K562 (cell line): ENCODE measurements at regions not wholly inside any gene's neighbourhood (a gene's known extent, or its start where the extent isn't known, plus 50 kb on each side); places are given as distances from the start of the nearest gene placed in this dataset.

Source experiments
- ATAC-seq: fragments of 200-7000 bp; cut with Tn5 transposase; 3 replicates; pipeline ENCODE4 v1.9.1; 2020; ENCODE audit warnings: moderate library complexity
- BruUV-seq: library from RNA; stranded (reverse); fragments of 400-500 nt; replicated peaks from 2 replicates; lab custom pipeline; 2021; lab: Mats Ljungman, UMichigan
- CTCF ChIA-PET: fragments of 300-600 bp; formaldehyde crosslinking; extraction: SDS; loops from one replicate; lab custom pipeline; 2021; ENCODE audit warnings: low intra/inter-chr PET ratio; lab: Yijun Ruan, JAX
- POLR2A ChIA-PET: fragments of 300-600, 350-650 bp; sonication (Branson Sonifier 250); formaldehyde crosslinking; extraction: SDS; loops from one replicate; lab custom pipeline; 2021; ENCODE audit warnings: antibody characterized with exemption, inconsistent platforms; lab: Yijun Ruan, JAX
- DNase-seq, 4 experiments: peaks; one replicate each; pipeline versions ENCODE4 v3.0.0 to v3.0.0-alpha.2; 2011 to 2018; ENCODE audit warnings: low spot score in 3 of 4, mixed read lengths in 3 of 4; ENCODE audit errors: extremely low read depth in 1 of 4
- FAIRE-seq: peaks from 2 replicates; lab custom pipeline; 2011; peaks lifted over from hg19 to GRCh38; lab: Jason Lieb, UNC
- H2AFZ ChIP-seq: 2 replicates; pipeline ENCODE4 v1.6.0; 2011; ENCODE audit warnings: low read depth, low read length, control low read depth, inconsistent platforms
- H3K27ac ChIP-seq: fragments of 200-600 bp; 3 replicates; pipeline ENCODE4 v1.8.0; 2011; ENCODE audit warnings: low read depth, mild to moderate bottlenecking, control low read depth, inconsistent platforms, low read length, moderate library complexity, mixed read lengths; ENCODE audit errors: extremely low read depth
- H3K27me3 ChIP-seq, 2 experiments: fragments of 300-600 bp in 1 of 2; 2 replicates in 1 of 2; 3 replicates in 1 of 2; pipeline versions ENCODE4 v1.6.0 to v1.8.0; 2011; ENCODE audit warnings: inconsistent platforms in 2 of 2, low read length in 2 of 2, mild to moderate bottlenecking in 1 of 2, mixed read lengths in 1 of 2, moderate library complexity in 1 of 2; ENCODE audit not compliant: control insufficient read depth in 2 of 2, insufficient read depth in 2 of 2
- H3K36me3 ChIP-seq: fragments of 300-600 bp; 3 replicates; pipeline ENCODE4 v1.8.0; 2011; ENCODE audit warnings: mild to moderate bottlenecking, low read length, inconsistent platforms; ENCODE audit not compliant: control insufficient read depth, insufficient read depth
- H3K4me1 ChIP-seq, 2 experiments: fragments of 200-600 bp in 1 of 2; replicated peaks in 1 of 2; 2 replicates in 1 of 2; 3 replicates in 1 of 2; pipeline versions ENCODE4 v1.5.1 to v1.8.0; 2011; ENCODE audit warnings: inconsistent platforms in 2 of 2, low read length in 2 of 2, mild to moderate bottlenecking in 1 of 2, mixed read lengths in 1 of 2, moderate library complexity in 1 of 2; ENCODE audit not compliant: control insufficient read depth in 2 of 2, insufficient read depth in 2 of 2
- H3K4me2 ChIP-seq: 2 replicates; pipeline ENCODE4 v1.6.1; 2011; ENCODE audit warnings: low read length, control low read depth, inconsistent platforms, mixed read lengths; ENCODE audit not compliant: insufficient read depth
- H3K4me3 ChIP-seq: fragments of 200-600 bp; sonication (generic), shearing (Covaris generic); 2 replicates; pipeline ENCODE4 v1.5.1; 2016; ENCODE audit warnings: control low read depth, inconsistent platforms
- H3K79me2 ChIP-seq: fragments of 200-600 bp; 3 replicates; pipeline ENCODE4 v1.8.0; 2011; ENCODE audit warnings: low read length, inconsistent platforms; ENCODE audit not compliant: control insufficient read depth, insufficient read depth
- H3K9ac ChIP-seq, 2 experiments: 2 replicates each; pipeline versions ENCODE4 v1.6.0 to v1.6.1; 2011; ENCODE audit warnings: low read depth in 2 of 2, low read length in 2 of 2, control low read depth in 1 of 2, inconsistent platforms in 1 of 2, mild to moderate bottlenecking in 1 of 2, mixed read lengths in 1 of 2; ENCODE audit not compliant: insufficient read depth in 1 of 2
- H3K9me1 ChIP-seq: one replicate; pipeline ENCODE4 v1.6.0; 2011; ENCODE audit warnings: inconsistent platforms, mild to moderate bottlenecking, low read length, moderate library complexity; ENCODE audit not compliant: control insufficient read depth, insufficient read depth
- H3K9me3 ChIP-seq: replicated peaks from 2 replicates; pipeline ENCODE4 v1.5.1; 2011; ENCODE audit warnings: low read depth, low read length, inconsistent platforms; ENCODE audit not compliant: control insufficient read depth, insufficient read depth
- H4K20me1 ChIP-seq: replicated peaks from 2 replicates; pipeline ENCODE4 v1.6.1; 2011; ENCODE audit warnings: low read length, inconsistent platforms, mixed read lengths; ENCODE audit not compliant: control insufficient read depth, insufficient read depth
- ADNP ChIP-seq: fragments of 200-800 bp; sonication (Bioruptor generic); IDR thresholded peaks from 2 replicates; pipeline ENCODE4 v1.6.1; 2016; ENCODE audit warnings: missing genetic modification characterization, missing compliant biosample characterization
- PHF20 ChIP-seq: fragments of 450-650 bp; IDR thresholded peaks from 2 replicates; pipeline ENCODE4 v1.6.1; 2018; ENCODE audit not compliant: partially characterized antibody
- ZNF609 ChIP-seq: sonication (generic); formaldehyde crosslinking; IDR thresholded peaks from 2 replicates; pipeline ENCODE4 v1.8.1; 2023; ENCODE audit warnings: missing genetic modification reagents, mild to moderate bottlenecking, borderline replicate concordance
- WGBS: fragments of 100-300 bp; shearing (Covaris generic); methylation state at CpG from one replicate; pipeline ENCODE4 v1.1.6; 2016; ENCODE audit warnings: low coverage, mixed read lengths; ENCODE audit not compliant: insufficient coverage; ENCODE audit errors: missing lambda C conversion rate; 5-methylcytosine and 5-hydroxymethylcytosine counted together
- in situ Hi-C: fragments of 300-500 bp; cut with MboI; formaldehyde crosslinking; loops from 4 replicates; pipeline ENCODE4 v1.15.0; 2018; ENCODE audit warnings: inconsistent platforms, mixed read lengths
- intact Hi-C: fragments of 100-400 bp; cut with micrococcal nuclease; formaldehyde crosslinking; loops from 2 replicates; pipeline ENCODE4 v1.14.2; 2022
- TF ChIP-seq, protein P1 (sequence below): sonication (generic); IDR thresholded peaks from 2 replicates; pipeline ENCODE4 v1.6.1; 2016

DNA sequence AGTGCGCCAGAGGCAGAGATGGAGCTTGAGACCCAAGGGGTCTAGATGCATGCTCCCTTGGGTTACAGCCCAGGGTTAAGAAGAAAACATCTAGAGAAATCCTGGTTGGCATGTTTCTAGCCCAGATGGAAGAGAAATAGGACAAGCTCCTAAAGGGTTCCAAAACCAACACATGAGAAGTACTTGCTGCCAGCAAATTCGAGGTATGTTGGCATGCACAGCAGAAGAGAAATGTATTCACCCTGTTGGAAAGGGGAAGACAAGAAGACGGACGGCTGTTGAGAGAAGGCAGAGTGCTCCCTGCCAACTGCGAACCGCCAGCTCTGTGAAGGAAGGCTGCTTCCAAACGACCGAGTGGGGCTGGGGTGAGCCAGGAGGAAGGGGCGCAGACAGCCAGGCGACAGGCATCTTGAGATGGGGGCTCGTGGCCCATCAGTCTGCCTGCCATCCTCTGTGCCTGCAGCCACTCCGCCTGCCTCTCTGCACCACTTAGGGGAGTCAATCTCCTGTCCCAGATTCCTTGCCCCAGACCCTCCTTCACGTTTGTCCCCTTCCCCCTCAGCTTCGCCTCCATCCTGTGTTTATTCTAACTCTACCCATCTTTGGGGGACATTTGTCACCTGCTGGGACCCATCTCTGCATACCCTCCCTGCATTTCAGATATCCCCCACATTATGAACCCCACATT, 249.2 kb downstream of the CDC5L start:
- no peaks in the 10 kb centered on the region for H3K79me2 ChIP-seq
- intact Hi-C loops = no loop called here
- no peak overlapping the region for H3K4me3 ChIP-seq
- BruUV-seq = no TSS peak
- no peaks in the 10 kb centered on the region for H4K20me1 ChIP-seq
- in situ Hi-C loops = no loop called here
- DNase-seq = no peak
- ChIA-PET POLR2A (interaction anchor here (0.6 to 0.7 kb wide), 2 partner anchors 20 to 1001 kb away, joined by 3 read pairs; no protein-coding TSS in a partner anchor), CTCF (no interaction called here)
- H3K27ac ChIP-seq = no peak overlapping the region
- peaks cover 15 to 39% of the 10 kb centered on the region in 2 experiments for H3K27me3 ChIP-seq
- H2AFZ ChIP-seq = no peak overlapping the region
- H3K9me1 ChIP-seq = no peaks in the 10 kb centered on the region
- no peak for FAIRE-seq
- H3K9ac ChIP-seq = no peak overlapping the region
- no peaks in the 10 kb centered on the region for H3K36me3 ChIP-seq
- no peak overlapping the region for H3K4me2 ChIP-seq
- no peaks in the 10 kb centered on the region for H3K9me3 ChIP-seq
- H3K4me1 ChIP-seq = no peaks in the 10 kb centered on the region
- WGBS = 1% methylated on average over 14 of the region's 14 CpGs
- ATAC-seq = no peak
- TF ChIP-seq ADNP (tag) (no peak), ZNF609 (CRISPR knock-in tag) (no peak), PHF20 (no peak)
- TF ChIP-seq, protein P1, sequence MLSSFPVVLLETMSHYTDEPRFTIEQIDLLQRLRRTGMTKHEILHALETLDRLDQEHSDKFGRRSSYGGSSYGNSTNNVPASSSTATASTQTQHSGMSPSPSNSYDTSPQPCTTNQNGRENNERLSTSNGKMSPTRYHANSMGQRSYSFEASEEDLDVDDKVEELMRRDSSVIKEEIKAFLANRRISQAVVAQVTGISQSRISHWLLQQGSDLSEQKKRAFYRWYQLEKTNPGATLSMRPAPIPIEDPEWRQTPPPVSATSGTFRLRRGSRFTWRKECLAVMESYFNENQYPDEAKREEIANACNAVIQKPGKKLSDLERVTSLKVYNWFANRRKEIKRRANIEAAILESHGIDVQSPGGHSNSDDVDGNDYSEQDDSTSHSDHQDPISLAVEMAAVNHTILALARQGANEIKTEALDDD = no peak
